GM04504 (cell line): ENCODE measurements at regions not wholly inside any gene's neighbourhood (a gene's known extent, or its start where the extent isn't known, plus 50 kb on each side); places are given as distances from the start of the nearest gene placed in this dataset.
"Not testable (repeated sequence)": the region's sequence is repeated elsewhere in the genome, so short reads cannot be mapped to it uniquely, and the experiment has no call there.

Experiments used
- DNase-seq: peaks from one replicate; pipeline ENCODE4 v3.0.0-alpha.2; 2012; ENCODE audit warnings: low read depth

DNA sequence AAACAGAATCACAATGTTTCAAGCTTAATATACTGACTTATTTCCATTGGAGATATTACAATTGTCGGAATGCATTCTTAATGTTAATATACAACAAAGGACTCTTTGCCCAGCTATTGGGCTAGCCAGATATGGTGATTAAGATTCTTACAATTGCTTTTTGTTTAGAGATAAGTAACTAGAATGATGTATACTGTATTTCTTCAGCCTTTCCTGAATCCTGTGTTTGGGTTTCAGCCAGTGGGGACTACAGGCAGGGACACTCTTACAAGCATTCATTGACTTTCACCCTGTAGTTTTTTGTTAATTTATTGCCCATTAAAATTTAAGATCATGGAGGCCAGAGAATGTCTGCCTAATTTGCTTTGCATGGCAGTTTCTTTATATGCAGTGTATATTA lies 254.1 kb upstream of the TMEFF2 start:
- no peak for DNase-seq

DNA sequence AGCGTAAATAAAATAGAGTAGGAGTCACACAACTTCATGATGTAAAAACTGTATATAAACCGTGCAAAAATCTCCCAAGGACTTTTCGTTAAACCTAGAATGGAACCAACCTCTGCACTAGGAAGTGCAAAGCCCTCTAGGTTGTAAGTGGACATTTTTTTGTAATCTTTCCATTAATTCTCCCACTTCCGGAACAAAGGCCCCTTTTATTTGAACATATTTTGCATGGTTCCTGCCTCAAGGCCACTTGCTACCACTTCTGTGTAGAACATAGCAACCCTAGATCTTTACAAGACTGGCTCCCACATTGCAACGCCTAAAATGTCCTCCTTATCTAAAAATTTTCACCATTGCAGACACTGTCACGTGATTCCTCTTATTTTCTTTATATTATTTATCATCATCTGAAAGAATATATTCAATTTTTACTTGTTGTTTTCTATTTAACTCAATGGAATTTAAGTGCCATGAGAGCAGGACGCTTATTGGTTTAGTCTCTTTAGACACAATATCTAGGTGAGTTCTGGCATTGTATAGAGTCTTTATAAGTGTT lies 249.6 kb upstream of the TMEFF2 start:
- DNase-seq = no peak

DNA sequence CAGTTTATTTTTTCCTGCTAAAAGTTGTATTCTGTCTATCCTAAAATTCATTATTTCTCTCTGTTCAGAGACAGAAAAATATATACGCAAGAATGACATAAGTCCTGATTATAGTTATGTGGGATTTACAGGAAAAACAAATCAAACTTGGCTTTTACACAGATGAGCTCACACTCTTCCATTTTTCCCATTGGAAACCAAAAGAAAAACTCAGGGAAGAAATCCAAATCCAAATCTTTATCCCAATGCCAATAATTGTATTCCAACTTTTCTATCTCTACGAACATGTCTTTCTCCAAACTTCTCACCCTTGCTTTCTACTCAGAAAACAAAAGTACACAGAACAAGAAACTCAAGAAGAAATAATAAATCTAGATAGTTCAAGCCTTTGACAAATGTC lies 249.1 kb upstream of the TMEFF2 start:
- DNase-seq = no peak

DNA sequence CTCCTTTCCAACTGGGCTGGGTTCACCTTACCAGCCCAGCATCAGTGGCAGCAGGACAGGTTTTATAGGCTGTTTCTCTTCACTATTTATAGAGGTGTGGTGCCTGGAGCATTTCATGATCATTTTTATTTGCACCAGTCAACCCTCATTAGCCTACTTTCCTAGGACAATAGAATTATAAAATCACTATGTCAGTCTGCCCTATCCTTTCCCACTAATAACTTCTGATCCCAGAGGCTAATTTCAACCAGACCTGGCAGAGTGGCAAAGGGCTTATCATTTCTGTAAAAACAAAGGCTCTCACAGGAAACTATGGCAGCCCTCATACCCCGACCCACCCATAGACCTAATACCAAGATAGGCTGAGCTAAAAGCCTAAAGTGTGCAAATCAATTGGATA lies 243.5 kb upstream of the TMEFF2 start:
- DNase-seq = no peak

DNA sequence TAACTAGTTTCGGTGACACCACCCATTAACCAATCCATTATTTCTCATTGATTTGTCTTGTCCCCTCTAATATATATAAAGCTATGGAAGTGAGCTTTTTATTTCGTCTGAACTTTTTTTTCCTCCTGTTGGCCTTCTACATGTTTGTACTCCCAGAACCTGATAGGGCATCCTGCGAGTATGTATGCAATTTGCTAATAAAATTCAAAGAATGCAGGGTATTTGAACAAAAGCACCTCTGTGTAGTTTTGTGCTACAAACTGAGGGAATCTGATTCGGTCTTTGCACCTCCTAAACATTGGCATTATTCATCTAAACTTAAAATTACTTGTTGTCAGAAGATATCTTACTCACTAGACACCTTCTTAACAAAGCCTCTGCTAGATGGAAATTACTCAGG lies 242.9 kb upstream of the TMEFF2 start:
- DNase-seq = no peak

DNA sequence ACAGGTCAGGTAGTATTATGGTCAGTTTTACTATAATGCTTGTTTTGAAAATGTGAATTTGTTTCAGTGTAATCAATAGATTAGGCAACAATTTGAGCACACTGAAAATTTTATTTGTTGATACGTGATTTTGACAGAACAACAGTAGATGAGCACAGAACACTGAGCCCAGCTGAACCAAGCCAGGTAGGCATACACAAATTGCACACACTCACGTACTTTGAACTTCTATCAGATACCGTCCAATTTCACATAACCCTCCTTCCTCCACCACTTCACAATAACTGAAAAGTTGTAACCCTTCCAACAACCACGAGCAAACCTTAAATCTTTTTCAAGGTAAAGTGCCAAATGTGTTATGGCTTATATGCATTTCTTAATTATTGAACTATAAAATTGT lies 229.5 kb upstream of the TMEFF2 start:
- DNase-seq = no peak

DNA sequence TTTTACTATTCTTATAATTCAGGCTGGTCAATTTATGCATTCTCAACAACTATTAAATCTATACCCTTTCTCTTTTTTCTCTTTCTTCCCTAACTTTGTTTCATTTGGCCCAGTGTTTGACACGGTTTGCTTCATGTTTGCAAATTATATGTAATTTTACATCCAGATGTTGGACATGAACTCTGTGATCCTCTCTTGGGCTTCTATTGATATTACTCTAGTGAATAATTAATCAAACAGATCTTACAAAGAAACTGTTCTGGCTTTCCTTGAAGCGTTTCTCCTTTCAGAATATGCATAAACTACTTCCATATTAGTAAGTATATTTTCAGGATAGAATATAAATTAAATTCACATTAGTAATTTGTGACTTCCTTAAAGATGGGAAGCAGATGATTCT lies 225.1 kb upstream of the TMEFF2 start:
- no peak for DNase-seq

DNA sequence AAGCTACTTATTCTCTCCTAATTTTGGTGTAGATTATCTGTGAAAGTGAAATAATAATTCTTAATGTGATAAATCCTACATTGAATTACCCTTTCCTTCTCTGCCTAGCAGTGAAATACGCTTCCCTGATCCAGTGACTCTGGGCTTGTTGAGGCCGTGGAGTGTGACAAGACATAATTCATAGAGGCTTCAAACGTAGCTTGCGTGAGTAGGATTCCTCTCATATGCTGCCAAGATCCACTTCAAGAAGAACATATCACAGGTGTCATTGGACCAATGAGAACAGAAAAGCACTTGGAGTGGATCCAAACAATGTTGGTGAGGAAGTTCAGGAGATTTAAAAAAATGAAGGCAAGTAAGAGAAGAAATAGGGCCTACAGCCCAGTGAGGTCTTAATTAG lies 221.3 kb upstream of the TMEFF2 start:
- DNase-seq = no peak

DNA sequence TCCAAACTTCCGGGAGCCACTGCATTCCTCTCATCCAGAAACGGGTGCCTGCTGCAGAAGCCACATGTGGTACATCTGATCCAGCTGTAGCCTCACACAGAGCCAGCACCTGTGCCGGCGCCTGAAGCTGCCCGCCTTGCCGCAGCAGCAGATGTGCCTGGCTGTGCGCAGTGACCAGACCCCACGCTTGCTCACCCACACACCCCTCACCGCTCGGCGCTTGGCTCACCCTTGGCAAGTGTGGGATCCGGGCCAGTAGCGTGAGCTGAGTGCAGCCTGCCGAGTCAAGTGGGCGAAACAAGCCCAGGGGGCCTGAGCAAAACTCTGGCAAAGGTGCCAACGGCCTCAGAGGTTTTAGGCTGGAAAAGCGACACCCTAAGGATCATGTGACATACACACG lies 220.1 kb upstream of the TMEFF2 start:
- DNase-seq = no peak

DNA sequence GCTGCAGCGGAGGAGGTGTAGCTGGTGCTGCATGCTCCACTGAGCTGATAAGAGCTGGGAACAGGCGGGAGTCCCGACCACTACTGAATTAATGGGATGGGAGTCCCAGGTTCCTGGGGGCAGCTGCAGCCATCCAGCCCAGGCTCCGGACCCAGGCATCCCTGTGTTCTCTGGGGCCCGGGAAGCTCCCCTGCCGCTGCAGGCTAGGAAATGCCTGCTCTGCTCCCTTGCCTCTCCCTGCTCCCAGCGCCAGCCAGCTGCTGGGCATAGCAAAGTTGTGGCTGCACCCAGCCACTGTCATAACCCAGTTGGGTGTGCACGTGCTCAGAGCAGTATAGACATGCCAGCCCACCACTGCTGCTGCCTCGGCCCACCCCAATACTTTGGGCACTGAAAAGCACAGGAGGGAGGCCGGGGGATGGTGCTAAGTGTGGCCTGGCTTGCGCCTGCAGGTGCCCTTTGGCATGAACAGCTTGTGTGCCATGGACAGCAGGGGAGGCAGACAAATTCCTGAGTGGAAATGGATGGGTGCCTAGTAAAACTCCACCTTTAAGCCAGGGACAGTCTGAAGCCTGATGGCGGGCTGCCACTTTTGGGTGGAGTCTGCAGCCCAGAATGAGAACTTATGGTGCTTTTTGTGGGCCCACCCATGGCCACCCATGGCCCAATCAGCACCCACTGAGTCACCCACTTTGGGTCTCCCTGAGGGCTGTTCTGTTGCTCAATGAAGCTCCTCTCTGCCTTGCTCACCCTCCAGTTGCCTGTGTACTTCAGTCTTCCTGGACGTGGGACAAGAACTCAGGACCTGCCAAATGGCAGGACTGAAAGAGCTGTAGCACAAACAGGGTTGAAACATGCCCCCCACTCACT lies 219.3 kb upstream of the TMEFF2 start:
- DNase-seq = no peak

DNA sequence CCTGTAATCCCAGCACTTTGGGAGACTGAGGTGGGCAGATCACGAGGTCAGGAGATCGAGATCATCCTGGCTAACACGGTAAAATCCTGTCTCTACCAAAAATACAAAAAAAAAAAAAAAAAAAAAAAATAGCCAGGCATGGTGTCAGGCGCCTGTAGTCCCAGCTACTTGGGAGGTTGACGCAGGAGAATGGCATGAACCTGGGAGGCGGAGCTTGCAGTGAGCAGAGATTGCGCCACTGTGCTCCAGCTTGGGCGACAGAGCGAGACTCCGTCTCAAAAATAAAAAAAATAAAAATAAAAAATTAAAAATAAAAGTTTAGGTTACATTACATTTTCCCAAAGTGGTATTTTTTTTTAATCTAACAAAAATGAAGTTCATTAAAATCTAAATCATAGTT lies 218.1 kb upstream of the TMEFF2 start:
- DNase-seq = not testable (repeated sequence)

DNA sequence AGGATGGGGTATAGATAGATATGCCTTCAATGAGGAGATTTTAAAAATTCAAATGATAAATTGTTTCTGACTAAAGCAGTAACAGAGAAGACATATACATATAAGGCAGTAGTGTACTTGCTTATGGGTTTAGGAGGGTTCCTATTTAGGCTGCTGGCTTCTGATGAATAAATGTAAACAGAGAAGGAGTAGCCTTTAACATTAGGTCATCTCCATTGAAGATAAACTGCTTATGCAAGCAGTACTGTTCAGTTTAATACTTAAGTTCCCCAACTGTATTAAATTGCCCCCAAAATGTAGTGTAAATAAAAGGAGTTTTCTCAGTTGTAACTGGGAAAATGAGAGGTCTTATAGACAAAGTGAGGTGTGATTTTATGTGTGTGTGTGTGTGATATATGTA lies 217.7 kb upstream of the TMEFF2 start:
- no peak for DNase-seq

DNA sequence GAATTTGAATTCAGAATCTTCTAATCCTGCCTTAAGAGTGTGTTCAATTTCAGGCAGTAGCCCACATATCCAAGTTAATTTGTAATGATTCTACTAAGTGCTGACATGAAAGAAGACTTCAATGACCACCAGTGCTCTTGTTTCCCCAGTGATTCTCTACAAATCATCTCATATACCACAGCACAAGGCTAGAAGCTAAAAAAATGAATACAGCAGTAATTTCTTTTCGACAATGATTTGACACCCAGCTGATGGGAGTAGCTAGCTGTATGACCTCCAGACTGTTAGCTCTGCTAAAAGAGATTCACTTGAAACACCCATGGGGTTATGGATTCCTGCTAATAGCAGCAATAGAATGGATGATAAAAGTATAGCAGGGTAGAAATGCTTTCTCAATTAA lies 217.0 kb upstream of the TMEFF2 start:
- DNase-seq = no peak

DNA sequence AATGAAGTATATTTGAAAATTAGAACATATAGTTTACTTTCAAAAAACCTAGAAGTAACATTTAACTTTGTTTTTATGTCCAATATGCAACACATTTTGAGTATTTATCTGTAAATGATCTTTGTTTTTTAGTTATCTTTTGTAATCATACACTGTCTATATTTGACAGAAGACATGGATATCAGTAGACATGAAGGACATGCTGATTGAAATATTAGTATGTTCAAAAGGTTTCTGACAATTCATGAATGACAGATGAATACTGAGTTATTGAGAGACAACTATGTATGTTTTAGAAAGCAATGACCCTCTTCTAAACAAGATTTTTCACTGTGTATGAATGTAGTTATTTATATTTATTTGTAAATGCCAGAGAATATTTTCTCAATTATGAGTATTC lies 215.6 kb upstream of the TMEFF2 start:
- no peak for DNase-seq

DNA sequence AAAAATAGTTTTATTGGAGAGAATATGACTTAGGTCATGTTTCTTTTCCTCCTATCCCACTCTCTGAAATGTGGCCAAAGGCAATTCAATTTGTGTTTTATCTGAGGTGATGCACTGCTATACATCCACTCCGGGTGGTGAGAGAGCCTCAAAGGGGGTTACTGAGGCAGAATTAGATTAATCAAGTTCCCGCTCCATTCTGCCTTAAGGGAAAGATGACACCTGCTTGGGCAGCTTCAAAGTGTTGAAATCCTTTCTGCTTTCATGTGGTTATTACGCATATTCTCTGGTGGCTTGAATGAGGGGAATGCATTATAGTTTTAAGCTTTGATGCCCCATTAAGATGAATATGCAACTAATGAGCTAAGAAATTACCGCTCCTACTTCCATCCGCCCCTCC lies 213.0 kb upstream of the TMEFF2 start:
- no peak for DNase-seq

DNA sequence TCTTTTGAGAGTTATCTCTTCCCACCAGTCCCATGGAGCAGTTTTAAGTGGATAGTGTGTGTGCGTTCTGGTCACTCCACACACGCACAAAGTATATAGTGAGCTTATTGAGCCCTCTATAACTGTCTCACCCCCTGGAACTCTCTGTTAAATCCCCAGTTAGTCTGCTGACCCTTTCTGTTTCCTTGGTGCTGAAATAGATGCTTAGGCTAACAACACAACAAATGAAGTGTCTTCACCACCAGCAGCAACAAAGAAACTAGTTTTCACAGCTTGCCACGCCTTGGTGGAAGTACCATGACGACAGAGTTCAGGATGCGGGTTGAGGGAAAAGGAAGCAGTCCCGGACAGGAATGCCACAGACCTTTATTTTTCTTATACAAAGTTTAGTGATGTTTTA lies 203.5 kb upstream of the TMEFF2 start:
- DNase-seq = no peak

DNA sequence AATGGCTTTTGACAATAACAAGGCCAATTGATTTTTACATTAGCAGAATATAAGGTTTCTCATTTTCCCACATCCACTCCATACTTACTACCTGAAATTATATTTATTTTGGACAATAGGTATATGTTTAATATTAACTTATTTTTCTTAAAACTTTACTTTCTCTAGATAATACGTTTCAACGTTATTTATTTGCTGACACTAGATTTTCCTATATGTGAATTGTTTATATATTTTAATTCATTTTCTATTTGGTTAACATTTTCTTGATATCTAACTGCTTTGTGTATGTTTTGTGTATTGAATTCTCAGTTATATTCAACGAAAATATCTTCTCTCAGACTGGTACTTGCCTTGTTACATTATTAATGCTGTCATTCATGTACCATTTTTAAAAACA lies 199.9 kb upstream of the TMEFF2 start:
- no peak for DNase-seq

DNA sequence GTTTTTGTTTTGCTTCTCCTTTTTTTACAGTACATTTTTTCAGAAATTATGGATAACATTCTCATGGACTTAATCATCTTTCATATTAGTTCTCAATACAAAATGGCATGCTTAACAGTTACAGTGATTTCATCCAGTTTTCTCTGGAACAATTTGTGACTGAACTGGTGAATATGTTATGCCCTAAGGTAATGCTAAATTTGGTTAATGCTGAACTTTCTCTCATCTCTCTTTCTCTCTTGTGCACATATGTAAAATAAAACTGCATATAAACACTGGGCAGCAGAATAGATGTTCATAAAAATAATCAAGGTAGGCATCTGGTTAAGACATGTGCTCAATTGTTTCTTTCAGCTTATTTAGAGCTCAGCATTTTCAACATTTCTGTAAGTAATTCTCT lies 196.3 kb upstream of the TMEFF2 start:
- no peak for DNase-seq

DNA sequence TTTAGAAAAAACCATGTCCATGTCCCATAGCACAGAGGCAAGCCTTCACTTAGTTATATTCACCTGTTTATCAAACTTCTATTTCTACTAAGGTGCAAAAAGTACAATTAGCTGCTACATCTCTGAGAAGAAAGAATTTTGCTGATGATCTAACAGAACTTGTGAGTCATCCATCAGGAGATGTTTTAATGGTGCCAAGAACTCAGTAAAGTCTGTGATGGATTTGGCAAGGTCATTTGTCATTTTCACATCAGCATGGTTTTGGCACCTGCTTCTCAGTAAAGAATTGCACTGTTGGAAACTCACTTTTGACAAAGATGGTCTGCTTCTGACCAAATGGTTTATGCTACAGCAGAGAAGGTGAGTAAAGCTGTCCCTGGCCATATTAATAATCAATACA lies 195.7 kb upstream of the TMEFF2 start:
- no peak for DNase-seq

DNA sequence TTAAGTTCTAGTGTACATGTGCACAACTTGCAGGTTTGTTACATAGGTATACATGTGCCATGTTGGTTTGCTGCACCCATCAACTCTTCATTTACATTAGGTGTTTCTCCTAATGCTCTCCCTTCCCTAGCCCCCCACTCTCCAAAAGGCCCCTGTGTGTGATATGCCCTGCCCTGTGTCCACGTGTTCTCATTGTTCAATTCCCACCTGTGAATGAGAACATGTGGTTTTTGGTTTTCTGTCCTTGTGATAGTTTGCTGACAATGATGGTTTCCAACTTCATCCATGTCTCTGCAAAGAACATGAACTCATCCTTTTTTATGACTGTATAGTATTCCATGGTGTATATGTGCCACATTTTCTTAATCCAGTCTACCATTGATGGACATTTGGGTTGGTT lies 189.5 kb upstream of the TMEFF2 start:
- DNase-seq = not testable (repeated sequence)

DNA sequence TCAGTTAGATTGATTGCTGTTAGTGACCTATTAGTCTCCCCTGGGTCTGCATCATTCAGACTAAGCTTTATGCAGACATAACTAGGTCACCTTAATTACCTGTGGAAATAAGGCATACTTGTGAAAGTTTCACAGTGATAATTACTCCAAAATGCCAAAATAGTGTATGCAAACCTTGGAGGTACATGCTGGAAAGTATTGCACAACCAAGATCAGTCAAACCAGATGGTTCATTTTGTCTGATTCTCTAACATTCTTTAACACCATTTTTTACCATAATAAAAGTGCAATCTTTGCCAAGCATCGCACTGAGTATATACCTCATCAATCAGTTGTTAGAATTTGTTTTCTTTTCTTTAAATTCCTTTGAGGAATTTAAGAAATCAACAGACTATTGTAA lies 186.3 kb upstream of the TMEFF2 start:
- DNase-seq = no peak

DNA sequence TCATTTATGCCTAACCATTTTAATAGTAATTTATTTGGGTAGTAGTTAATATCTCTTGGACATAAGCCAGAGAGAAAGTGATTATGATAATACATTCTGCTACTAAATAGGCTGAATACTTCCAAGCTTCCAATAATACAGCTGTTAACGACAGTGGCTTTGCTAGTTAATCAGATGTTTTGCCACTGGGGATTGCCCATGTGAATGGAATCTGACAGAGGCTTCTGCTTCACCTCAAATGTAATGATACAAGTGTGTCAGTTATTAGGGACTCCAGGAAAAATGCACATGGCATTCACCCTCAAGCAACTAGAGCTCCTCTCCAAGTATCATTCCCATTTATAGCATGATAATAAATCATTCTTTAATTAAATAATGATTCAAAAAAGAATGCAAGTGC lies 185.0 kb upstream of the TMEFF2 start:
- no peak for DNase-seq

DNA sequence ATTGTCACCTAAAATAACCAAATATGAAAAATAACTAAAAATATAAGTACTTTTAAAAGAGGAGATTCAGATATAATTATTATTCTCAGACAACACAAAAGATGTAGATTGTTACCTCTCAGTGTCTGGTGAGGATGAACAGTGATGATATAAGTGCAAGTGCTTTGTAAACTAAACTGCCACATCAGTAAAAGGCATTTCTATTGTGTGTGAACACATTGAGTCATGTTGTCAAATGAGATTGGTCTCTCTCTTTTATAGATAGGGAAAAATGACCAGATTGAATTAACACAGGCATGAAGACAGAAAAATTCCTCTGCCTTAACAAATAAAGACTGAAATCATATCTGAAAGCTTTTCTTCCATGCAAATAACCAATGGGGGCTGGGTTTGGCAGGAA lies 182.4 kb upstream of the TMEFF2 start:
- no peak for DNase-seq

DNA sequence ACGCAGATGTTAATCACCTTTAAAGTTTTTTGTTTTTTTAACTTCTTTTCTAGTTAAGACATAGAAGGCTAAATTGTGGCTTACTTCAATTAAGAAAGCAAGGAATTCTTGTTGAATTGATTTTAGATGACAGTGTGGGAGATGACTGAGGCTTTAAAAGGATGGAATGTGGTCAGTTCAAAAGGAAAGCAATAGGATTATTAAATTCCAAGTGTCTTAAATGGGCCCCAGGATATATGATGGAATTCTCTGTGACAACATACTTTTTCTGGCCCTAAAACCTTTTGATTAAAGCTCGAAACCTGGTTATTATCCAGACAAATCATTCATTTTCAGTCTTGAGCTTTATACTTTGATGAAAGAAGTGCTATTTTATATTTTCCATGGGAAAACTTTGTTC lies 179.0 kb upstream of the TMEFF2 start:
- DNase-seq = no peak
